ENCODE measurements at regions not wholly inside any gene's neighbourhood (a gene's known extent, or its start where the extent isn't known, plus 50 kb on each side); places are given as distances from the start of the nearest gene placed in this dataset.

DNA sequence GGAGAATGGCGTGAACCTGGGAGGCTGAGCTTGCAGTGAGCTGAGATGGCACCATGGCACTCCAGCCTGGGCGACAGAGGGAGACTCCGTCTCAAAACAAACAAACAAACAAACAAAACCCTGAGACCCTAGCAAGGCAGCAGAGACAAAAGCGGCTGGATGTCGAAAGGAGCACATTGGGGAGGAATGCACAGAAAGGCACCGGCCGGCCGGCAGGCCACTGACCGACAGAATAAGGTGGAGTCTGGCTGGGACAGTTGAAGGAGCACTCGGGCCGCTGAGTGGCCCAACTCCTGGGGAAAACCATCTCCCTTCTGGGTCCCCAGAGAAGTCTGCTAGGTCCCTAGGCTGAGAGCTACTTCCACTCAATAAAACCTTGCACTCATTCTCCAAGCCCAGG lies 256.2 kb downstream of the KIF21A start:
- no peak for TF ChIP-seq POLR2AphosphoS5 (IDR thresholded peaks at IDR 0.05)
- TF ChIP-seq EP300 (IDR thresholded peaks at IDR 0.05), result no peak
